Loucy (cell line): ENCODE measurements at regions not wholly inside any gene's neighbourhood (a gene's known extent, or its start where the extent isn't known, plus 50 kb on each side); places are given as distances from the start of the nearest gene placed in this dataset.
"Not testable (repeated sequence)": the region's sequence is repeated elsewhere in the genome, so short reads cannot be mapped to it uniquely, and the experiment has no call there.

ENCODE experiments used
- H2AFZ ChIP-seq: fragments of 200-600 bp; sonication (generic); 2 replicates; pipeline ENCODE4 v1.6.0; 2016; ENCODE audit warnings: antibody characterized with exemption, mild to moderate bottlenecking, low read length, moderate library complexity
- H3F3A ChIP-seq: fragments of 200-600 bp; 2 replicates; pipeline ENCODE4 v1.6.0; 2016; ENCODE audit warnings: antibody characterized with exemption, low read depth, mild to moderate bottlenecking
- H3K27me3 ChIP-seq: fragments of 200-600 bp; sonication (generic); 2 replicates; pipeline ENCODE4 v1.6.1; 2014; ENCODE audit warnings: low read length, mild to moderate bottlenecking; ENCODE audit not compliant: insufficient read depth, poor library complexity, severe bottlenecking
- H3K36me3 ChIP-seq: fragments of 200-600 bp; sonication (generic); 2 replicates; pipeline ENCODE4 v1.6.1; 2016; ENCODE audit warnings: low read length; ENCODE audit not compliant: insufficient read depth
- H3K4me1 ChIP-seq: fragments of 200-600 bp; sonication (generic); 2 replicates; pipeline ENCODE4 v1.5.1; 2014; ENCODE audit warnings: low read length, mild to moderate bottlenecking; ENCODE audit not compliant: insufficient read depth, poor library complexity, severe bottlenecking
- H3K4me2 ChIP-seq: fragments of 200-600 bp; sonication (generic); 2 replicates; pipeline ENCODE4 v1.6.0; 2014; ENCODE audit warnings: antibody characterized with exemption, low read length, low read depth, mild to moderate bottlenecking; ENCODE audit not compliant: poor library complexity, severe bottlenecking
- H3K4me3 ChIP-seq: fragments of 200-600 bp; sonication (generic); 2 replicates; pipeline ENCODE4 v1.5.1; 2014; ENCODE audit warnings: low read length, mild to moderate bottlenecking, mixed read lengths; ENCODE audit not compliant: poor library complexity, severe bottlenecking
- H3K79me2 ChIP-seq: fragments of 200-600 bp; sonication (generic); 2 replicates; pipeline ENCODE4 v1.6.1; 2014; ENCODE audit warnings: low read length; ENCODE audit not compliant: insufficient read depth
- H3K9ac ChIP-seq: fragments of 200-600 bp; sonication (generic); 2 replicates; pipeline ENCODE4 v1.6.0; 2014; ENCODE audit warnings: mild to moderate bottlenecking, low read depth, low read length, moderate library complexity; ENCODE audit not compliant: poor library complexity, severe bottlenecking
- H3K9me2 ChIP-seq: fragments of 200-600 bp; sonication (generic); replicated peaks from 2 replicates; pipeline ENCODE4 v1.6.1; 2016; ENCODE audit warnings: low read depth, low read length, mixed read lengths
- H3K9me3 ChIP-seq: fragments of 200-600 bp; sonication (generic); 2 replicates; pipeline ENCODE4 v1.6.1; 2014; ENCODE audit warnings: mild to moderate bottlenecking, antibody characterized with exemption, low read length, low read depth; ENCODE audit not compliant: insufficient read depth
- H4K20me1 ChIP-seq: fragments of 200-600 bp; sonication (generic); 2 replicates; pipeline ENCODE4 v1.6.0; 2014; ENCODE audit warnings: antibody characterized with exemption, low read length, mild to moderate bottlenecking; ENCODE audit not compliant: insufficient read depth, poor library complexity, severe bottlenecking
- CTCF ChIP-seq: fragments of 200-600 bp; sonication (generic); conservative IDR thresholded peaks from 2 replicates; pipeline ENCODE4 v1.5.1; 2014; ENCODE audit warnings: mild to moderate bottlenecking, antibody characterized with exemption, low read length
- EZH2phosphoT487 ChIP-seq: fragments of 200-600 bp; IDR thresholded peaks from 2 replicates; pipeline ENCODE4 v1.6.1; 2018; ENCODE audit warnings: antibody characterized with exemption, mild to moderate bottlenecking, moderate library complexity, borderline replicate concordance

GRCh38 chr15:99788156-99788555 is 54.9 kb upstream of the LYSMD4 start:
- Histone ChIP-seq H3K27me3 (no peaks in the 10 kb centered on the region), H3K4me2 (no peak overlapping the region), H3K79me2 (no peaks in the 10 kb centered on the region), H3F3A (no peaks in the 10 kb centered on the region), H3K4me1 (no peaks in the 10 kb centered on the region), H4K20me1 (no peaks in the 10 kb centered on the region), H3K9me3 (no peaks in the 10 kb centered on the region), H2AFZ (no peak overlapping the region), H3K9ac (no peak overlapping the region), H3K36me3 (no peaks in the 10 kb centered on the region), H3K9me2 (no peaks in the 10 kb centered on the region), H3K4me3 (no peak overlapping the region)
- no peak for TF ChIP-seq CTCF
- no peak for TF ChIP-seq EZH2phosphoT487

GRCh38 chr15:99784800-99785199 is 51.6 kb upstream of the LYSMD4 start:
- H3K9ac ChIP-seq, H4K20me1 ChIP-seq, H3F3A ChIP-seq, H3K36me3 ChIP-seq, H3K27me3 ChIP-seq, H3K4me1 ChIP-seq, H2AFZ ChIP-seq, H3K9me3 ChIP-seq, H3K4me2 ChIP-seq, H3K4me3 ChIP-seq, H3K79me2 ChIP-seq, H3K9me2 ChIP-seq: not testable (repeated sequence)

GRCh38 chr15:99783918-99784619 is 50.8 kb upstream of the LYSMD4 start:
- not testable (repeated sequence) for H3K4me3 ChIP-seq, H3K9ac ChIP-seq, H3K36me3 ChIP-seq, H3K4me1 ChIP-seq, H3K27me3 ChIP-seq, H3K9me2 ChIP-seq, H3K9me3 ChIP-seq, H3K79me2 ChIP-seq, H3K4me2 ChIP-seq, H2AFZ ChIP-seq, H3F3A ChIP-seq, H4K20me1 ChIP-seq
